Fibroblast of pulmonary artery (primary cell): ENCODE measurements at regions not wholly inside any gene's neighbourhood (a gene's known extent, or its start where the extent isn't known, plus 50 kb on each side); places are given as distances from the start of the nearest gene placed in this dataset.
A peak's percentile ranks its signal among the peaks of the same experiment; 100 is the strongest.

Experiments used
- DNase-seq: peaks from one replicate; pipeline ENCODE4 v3.0.0-alpha.2; 2010; ENCODE audit warnings: low read depth
- H3K4me3 ChIP-seq: replicated peaks from 2 replicates; pipeline ENCODE4 v1.5.1; 2011; ENCODE audit warnings: low read depth, mild to moderate bottlenecking, control low read depth, low read length, moderate library complexity
- TF ChIP-seq, protein P1 (sequence below): IDR thresholded peaks from 2 replicates; pipeline ENCODE4 v1.5.1; 2011; ENCODE audit warnings: mild to moderate bottlenecking, control low read depth, low read length, inconsistent platforms; ENCODE audit errors: missing control alignments

DNA sequence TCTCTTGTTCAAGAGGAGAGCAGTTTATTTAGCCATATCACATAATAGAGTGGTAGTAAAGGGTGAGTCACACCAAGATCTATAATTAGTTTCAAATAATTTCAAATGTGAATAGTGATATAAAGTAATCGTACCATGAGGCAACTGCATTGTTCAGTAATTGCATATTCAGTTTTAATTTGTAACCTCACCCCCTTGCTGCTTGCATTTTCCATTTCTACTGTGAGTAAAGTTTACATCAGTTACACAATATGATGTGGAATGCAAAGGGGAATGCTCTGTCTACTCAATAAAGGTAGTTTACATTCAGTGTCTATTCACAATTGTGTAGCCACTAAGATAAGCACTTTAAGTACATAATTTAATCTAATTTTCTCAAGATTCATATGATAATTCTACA, 1695.7 kb upstream of the SPRY2 start:
- no peak for DNase-seq
- TF ChIP-seq, protein P1, sequence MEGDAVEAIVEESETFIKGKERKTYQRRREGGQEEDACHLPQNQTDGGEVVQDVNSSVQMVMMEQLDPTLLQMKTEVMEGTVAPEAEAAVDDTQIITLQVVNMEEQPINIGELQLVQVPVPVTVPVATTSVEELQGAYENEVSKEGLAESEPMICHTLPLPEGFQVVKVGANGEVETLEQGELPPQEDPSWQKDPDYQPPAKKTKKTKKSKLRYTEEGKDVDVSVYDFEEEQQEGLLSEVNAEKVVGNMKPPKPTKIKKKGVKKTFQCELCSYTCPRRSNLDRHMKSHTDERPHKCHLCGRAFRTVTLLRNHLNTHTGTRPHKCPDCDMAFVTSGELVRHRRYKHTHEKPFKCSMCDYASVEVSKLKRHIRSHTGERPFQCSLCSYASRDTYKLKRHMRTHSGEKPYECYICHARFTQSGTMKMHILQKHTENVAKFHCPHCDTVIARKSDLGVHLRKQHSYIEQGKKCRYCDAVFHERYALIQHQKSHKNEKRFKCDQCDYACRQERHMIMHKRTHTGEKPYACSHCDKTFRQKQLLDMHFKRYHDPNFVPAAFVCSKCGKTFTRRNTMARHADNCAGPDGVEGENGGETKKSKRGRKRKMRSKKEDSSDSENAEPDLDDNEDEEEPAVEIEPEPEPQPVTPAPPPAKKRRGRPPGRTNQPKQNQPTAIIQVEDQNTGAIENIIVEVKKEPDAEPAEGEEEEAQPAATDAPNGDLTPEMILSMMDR = no peak
- no peak overlapping the region for H3K4me3 ChIP-seq

DNA sequence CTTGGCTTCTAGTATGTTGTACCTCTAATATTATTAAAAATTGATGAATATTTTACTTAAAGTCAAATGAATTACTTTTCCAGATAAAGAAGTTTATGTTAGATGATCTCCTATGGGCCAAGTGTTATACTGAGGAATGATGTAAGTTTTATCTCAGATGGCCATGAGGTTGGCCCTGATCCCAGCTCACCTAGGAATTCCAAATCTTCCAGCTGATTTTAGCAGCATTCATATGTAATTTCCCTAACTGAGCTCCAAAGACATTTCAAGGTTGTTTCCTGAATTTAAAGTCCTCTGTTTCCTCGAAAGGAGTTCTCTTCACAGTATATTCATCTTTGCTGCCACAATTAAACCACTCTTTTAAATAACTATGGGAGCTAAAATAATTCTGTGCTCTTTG, 1670.4 kb upstream of the SPRY2 start:
- H3K4me3 ChIP-seq = no peak overlapping the region
- no peak for DNase-seq
- TF ChIP-seq, protein P1 = no peak

DNA sequence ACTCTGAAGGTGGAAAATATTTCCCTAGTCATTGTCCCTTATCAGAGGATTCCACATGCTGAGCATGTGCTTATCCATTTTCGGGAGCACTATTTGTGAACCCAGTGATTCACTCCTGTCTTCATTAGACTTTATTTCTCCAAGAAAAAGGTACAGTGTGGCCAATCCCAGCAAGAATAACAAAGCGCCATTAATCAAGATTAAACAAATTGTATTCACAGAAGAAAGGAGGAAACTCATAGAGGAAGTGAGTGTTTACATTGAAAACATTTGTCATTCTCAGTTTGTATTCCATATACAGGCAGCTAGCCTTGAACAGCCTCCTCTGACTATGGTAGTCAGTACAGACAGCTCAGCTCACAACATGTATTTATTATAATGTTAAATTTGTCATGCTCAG, 1669.9 kb upstream of the SPRY2 start:
- TF ChIP-seq, protein P1 = no peak
- H3K4me3 ChIP-seq = no peak overlapping the region
- DNase-seq = peak; percentile 6

DNA sequence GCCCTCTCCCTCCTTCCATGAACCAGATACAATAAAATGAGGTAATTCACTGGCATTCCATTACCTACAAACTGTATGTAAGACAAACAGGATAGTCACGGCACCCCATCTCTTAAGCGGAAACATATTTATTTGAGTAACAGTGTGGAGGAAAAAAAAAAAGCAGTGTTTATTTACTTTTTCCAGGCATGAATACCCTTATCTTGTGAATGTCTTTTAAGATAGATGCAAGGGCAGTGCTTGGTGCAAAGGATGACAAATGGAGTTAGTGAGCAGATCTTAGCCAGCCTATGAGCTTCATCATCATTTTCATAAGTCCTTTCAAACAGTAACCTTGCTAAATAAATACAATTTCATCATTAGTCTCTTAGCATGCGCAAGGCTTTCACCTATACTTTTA, 1661.8 kb upstream of the SPRY2 start:
- H3K4me3 ChIP-seq = no peak overlapping the region
- DNase-seq = no peak
- TF ChIP-seq, protein P1 = no peak

DNA sequence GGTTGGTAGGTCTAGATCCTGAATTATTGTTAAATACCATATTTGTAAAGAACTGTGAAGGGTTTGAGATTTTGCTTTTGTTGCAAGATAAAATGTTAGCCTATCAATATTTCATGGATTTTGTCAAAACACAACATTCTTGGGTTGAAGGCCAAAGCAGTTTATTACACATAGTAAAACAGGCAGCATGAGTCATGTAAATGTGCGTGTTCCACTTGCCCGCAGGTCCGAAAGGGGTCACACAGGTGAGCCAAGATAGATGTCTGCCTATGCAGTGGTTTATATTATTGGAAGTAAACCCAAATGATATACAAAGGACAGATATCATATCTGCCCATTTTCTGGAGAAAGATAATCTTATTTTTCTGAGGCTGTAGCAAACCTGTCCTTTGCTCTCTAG, 1654.4 kb upstream of the SPRY2 start:
- TF ChIP-seq, protein P1 = no peak
- DNase-seq = no peak

DNA sequence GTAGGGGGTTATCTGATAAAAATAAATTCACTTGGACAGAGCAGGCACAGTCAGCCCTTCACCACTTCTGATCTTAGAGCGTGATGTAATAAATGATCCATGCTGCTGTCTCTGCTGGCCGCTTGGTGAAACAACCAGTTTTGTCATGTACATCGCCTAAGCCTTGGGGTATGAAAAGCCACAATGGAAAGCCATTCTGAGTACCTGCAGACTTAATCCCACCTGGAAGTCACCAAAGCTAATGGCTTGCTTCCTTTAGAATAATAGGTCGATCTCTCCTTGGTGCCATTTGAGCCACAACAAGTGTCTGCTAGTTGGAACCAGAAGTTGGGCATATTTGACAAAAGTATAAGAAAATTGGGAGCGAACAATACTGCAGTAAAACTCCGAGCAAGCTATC, 1649.7 kb upstream of the SPRY2 start:
- no peak overlapping the region for H3K4me3 ChIP-seq
- TF ChIP-seq, protein P1 = no peak
- no peak for DNase-seq

More for the DNA sequence above, 1654.4 kb upstream of the SPRY2 start:
- no peak overlapping the region for H3K4me3 ChIP-seq

DNA sequence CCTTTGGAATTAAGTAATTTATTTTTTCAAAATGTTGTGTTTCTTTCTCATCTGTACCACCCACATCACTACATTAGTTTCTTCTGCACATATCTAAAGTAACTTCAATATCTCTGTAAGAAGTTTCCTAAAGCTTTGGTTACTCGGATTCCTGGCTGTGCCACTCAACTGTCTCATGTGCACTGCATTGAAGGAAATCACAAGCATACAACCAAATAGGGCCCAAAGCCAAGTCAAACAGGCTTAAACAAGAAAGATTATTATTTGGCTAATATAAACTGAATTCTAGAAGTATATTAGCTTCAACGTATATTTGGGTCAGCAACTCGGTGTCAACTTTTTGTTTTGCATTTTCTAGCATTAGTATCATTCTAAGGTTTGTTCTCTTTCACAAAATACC, 1647.6 kb upstream of the SPRY2 start:
- TF ChIP-seq, protein P1 = no peak
- DNase-seq = no peak
- H3K4me3 ChIP-seq = no peak overlapping the region
